Thyroid gland (tissue), 4 donors: ENCODE measurements at regions not wholly inside any gene's neighbourhood (a gene's known extent, or its start where the extent isn't known, plus 50 kb on each side); places are given as distances from the start of the nearest gene placed in this dataset.

ENCODE experiments used
- DNase-seq, 2 donors: peaks; one replicate each; pipeline ENCODE4 v3.0.0-alpha.2; 2019
- H3K27ac ChIP-seq, 3 donors: fragments of 200-600 bp; sonication (generic); 1 replicate in 2 of 3; 2 replicates in 1 of 3; pipeline ENCODE4 v1.5.1; 2016 to 2019; ENCODE audit warnings: mild to moderate bottlenecking in 1 of 3, moderate library complexity in 1 of 3
- H3K27me3 ChIP-seq: fragments of 200-600 bp; sonication (generic); one replicate; pipeline ENCODE4 v1.5.1; 2019
- H3K36me3 ChIP-seq, 2 donors: fragments of 200-600 bp; sonication (generic); one replicate each; pipeline ENCODE4 v1.5.1; 2016 to 2019
- H3K4me1 ChIP-seq, 2 donors: fragments of 200-600 bp; sonication (generic); one replicate each; pipeline ENCODE4 v1.5.1; 2017 to 2019
- H3K4me3 ChIP-seq, 3 donors: fragments of 200-600 bp; sonication (generic); replicated peaks in 1 of 3; 1 replicate in 2 of 3; 2 replicates in 1 of 3; pipeline ENCODE4 v1.5.1; 2016; ENCODE audit warnings: mild to moderate bottlenecking in 1 of 3
- H3K9me3 ChIP-seq: fragments of 200-600 bp; sonication (generic); one replicate; pipeline ENCODE4 v1.5.1; 2017
- POLR2A ChIP-seq, 2 donors: fragments of 450-650 bp; IDR thresholded peaks; one replicate each; pipeline ENCODE4 v1.6.1; 2017; ENCODE audit warnings: antibody characterized with exemption in 2 of 2, mild to moderate bottlenecking in 2 of 2, moderate library complexity in 1 of 2
- WGBS, 2 donors: methylation state at CpG; one replicate each; pipeline ENCODE4 v1.1.5; 2017; 5-methylcytosine and 5-hydroxymethylcytosine counted together
- intact Hi-C: fragments of 100-400 bp; cut with DNase I; formaldehyde crosslinking; loops from one replicate; pipeline ENCODE4 v1.15.1; 2023
- TF ChIP-seq, protein P1 (sequence below), 6 experiments: fragments of 200-600 bp in 3 of 6; fragments of 450-650 bp in 3 of 6; sonication (generic) in 3 of 6; IDR thresholded peaks; one replicate each; pipeline ENCODE4 v1.5.1; 2016 to 2019; ENCODE audit warnings: antibody characterized with exemption in 6 of 6, mild to moderate bottlenecking in 2 of 6, inconsistent platforms in 1 of 6, moderate library complexity in 1 of 6

DNA sequence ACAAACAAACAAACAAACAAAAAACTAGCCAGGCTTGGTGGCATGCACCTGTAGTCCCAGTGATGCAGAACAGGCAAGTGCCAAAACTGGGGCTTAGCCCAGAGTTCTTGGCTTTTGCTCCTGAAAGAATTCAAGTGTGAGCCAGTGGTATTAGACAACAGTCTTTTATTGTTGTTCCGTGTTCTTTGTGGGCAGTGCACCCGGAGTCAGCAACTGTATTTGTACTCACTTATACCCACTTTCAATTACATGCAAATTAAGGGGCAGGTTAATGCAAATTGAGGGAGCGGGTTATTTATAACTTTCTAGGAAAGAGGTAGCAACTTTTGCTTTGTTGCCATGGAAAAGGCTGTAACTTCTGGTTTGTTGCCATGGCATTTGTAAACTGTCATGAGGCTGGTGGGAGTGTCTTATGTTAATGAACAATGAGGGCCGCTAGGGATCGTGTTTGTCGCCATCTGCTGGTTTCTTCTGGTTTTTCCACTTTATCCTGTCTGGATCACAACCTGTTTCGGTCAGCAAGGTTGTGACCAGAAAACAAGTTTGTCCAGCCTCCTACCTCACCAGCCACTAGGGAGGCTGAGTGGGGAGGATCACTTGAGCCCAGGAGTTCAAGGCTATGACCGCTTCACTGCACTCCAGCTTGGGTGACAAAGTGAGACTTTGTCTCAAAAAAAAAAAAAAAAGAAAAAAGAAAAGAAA, 88.8 kb upstream of the ESX1 start:
- no peaks in the 10 kb centered on the region for H3K9me3 ChIP-seq
- WGBS, 2 donors = 56 to 64% methylated on average over 8 of the region's 8 CpGs
- DNase-seq = peak in 1 of 2 donors; percentile 1
- H3K4me3 ChIP-seq = no peak overlapping the region
- no peaks in the 10 kb centered on the region for H3K36me3 ChIP-seq
- no peak overlapping the region for H3K27ac ChIP-seq
- no peaks in the 10 kb centered on the region for H3K27me3 ChIP-seq
- H3K4me1 ChIP-seq = no peaks in the 10 kb centered on the region
- intact Hi-C loops = no loop called here
- TF ChIP-seq, protein P1, sequence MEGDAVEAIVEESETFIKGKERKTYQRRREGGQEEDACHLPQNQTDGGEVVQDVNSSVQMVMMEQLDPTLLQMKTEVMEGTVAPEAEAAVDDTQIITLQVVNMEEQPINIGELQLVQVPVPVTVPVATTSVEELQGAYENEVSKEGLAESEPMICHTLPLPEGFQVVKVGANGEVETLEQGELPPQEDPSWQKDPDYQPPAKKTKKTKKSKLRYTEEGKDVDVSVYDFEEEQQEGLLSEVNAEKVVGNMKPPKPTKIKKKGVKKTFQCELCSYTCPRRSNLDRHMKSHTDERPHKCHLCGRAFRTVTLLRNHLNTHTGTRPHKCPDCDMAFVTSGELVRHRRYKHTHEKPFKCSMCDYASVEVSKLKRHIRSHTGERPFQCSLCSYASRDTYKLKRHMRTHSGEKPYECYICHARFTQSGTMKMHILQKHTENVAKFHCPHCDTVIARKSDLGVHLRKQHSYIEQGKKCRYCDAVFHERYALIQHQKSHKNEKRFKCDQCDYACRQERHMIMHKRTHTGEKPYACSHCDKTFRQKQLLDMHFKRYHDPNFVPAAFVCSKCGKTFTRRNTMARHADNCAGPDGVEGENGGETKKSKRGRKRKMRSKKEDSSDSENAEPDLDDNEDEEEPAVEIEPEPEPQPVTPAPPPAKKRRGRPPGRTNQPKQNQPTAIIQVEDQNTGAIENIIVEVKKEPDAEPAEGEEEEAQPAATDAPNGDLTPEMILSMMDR (IDR thresholded peaks at IDR 0.05) = peak in 1 of 6 experiments; percentile 8
- TF ChIP-seq POLR2A (IDR thresholded peaks at IDR 0.05) = no peak

GRCh38 chrX:104342065-104342464, 87.3 kb upstream of the ESX1 start:
- Histone ChIP-seq H3K36me3 (no peaks in the 10 kb centered on the region), H3K4me1 (no peaks in the 10 kb centered on the region), H3K27ac (no peak overlapping the region), H3K9me3 (no peaks in the 10 kb centered on the region), H3K4me3 (no peak overlapping the region), H3K27me3 (no peaks in the 10 kb centered on the region)
- whole genome bisulfite sequencing, 2 donors = 4 to 7% methylated on average over 2 of the region's 2 CpGs
- intact Hi-C loops = no loop called here
- no peak for DNase-seq
- TF ChIP-seq, protein P1 (IDR thresholded peaks at IDR 0.05) = no peak
- TF ChIP-seq POLR2A (IDR thresholded peaks at IDR 0.05) = no peak

DNA sequence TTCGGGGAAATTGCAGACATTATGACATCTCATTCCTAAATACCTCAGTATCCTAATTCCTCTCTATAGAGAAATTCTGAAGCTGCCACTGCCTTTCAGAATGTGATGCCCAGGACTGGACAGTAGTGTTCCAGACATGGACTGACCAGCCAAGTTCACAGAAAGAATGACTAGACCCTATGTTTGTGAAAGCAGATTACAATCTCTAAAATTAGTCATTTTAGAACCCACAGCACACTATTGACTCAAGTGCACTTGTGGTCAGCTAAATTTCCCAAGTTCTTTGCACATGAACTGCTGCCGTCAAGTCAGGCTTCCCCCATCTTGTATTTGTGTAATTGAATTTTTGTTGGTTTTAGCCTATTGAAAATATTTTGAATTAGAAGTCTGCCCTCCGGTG, 81.0 kb upstream of the ESX1 start:
- no peaks in the 10 kb centered on the region for H3K27me3 ChIP-seq

DNA sequence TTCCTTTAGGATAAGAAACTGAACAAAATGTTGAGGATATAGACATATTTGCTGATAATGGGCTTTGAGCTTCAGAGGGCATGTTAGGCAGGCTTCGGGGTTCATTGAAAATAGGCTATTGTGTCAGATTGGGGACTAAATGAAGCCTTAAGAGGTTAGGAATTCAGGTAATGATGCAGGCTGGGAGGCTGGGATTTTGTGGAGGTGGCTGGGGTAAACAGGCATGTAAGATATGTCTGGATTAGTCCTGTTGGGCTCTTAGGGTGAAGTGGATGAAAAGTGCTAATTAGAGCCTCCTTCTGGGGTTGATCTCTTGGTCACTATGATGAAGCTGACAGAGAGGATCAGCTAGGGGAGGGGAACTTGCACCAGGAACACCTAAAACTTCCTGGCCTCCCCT, 80.2 kb upstream of the ESX1 start:
- TF ChIP-seq, protein P1 (IDR thresholded peaks at IDR 0.05) = no peak
- TF ChIP-seq POLR2A (IDR thresholded peaks at IDR 0.05) = no peak
- Histone ChIP-seq H3K27ac (no peak overlapping the region), H3K4me1 (no peaks in the 10 kb centered on the region), H3K36me3 (no peaks in the 10 kb centered on the region), H3K9me3 (no peaks in the 10 kb centered on the region), H3K4me3 (no peak overlapping the region), H3K27me3 (no peaks in the 10 kb centered on the region)
- 60 to 88% methylated on average over 1 of the region's 1 CpG for WGBS, 2 donors
- DNase-seq = no peak
- intact Hi-C loops = no loop called here

More for the DNA sequence above, 81.0 kb upstream of the ESX1 start:
- H3K9me3 ChIP-seq = no peaks in the 10 kb centered on the region
- intact Hi-C loops = no loop called here
- 67 to 72% methylated on average over 3 of the region's 3 CpGs for WGBS, 2 donors
- H3K27ac ChIP-seq = no peak overlapping the region
- no peaks in the 10 kb centered on the region for H3K4me1 ChIP-seq
- H3K4me3 ChIP-seq = no peak overlapping the region
- no peak for DNase-seq
- TF ChIP-seq, protein P1 (IDR thresholded peaks at IDR 0.05) = no peak
- H3K36me3 ChIP-seq = no peaks in the 10 kb centered on the region

- no peak overlapping the region for H3K4me3 ChIP-seq
- no peak for DNase-seq
- no peak overlapping the region for H3K27ac ChIP-seq
- H3K36me3 ChIP-seq = no peaks in the 10 kb centered on the region
- no peaks in the 10 kb centered on the region for H3K27me3 ChIP-seq
- H3K9me3 ChIP-seq = no peaks in the 10 kb centered on the region
- 56 to 75% methylated on average over 1 of the region's 1 CpG for WGBS, 2 donors
- intact Hi-C loops = no loop called here
- TF ChIP-seq, protein P1 (IDR thresholded peaks at IDR 0.05) = no peak
- TF ChIP-seq POLR2A (IDR thresholded peaks at IDR 0.05) = no peak
- H3K4me1 ChIP-seq = no peaks in the 10 kb centered on the region
These were observed 76.2 kb upstream of the ESX1 start for GRCh38 chrX:104330966-104331365.
